Left colon (tissue), 2 donors: ENCODE measurements at regions not wholly inside any gene's neighbourhood (a gene's known extent, or its start where the extent isn't known, plus 50 kb on each side); places are given as distances from the start of the nearest gene placed in this dataset.
"Not testable (repeated sequence)": the region's sequence is repeated elsewhere in the genome, so short reads cannot be mapped to it uniquely, and the experiment has no call there.

Source experiments
- ATAC-seq: fragments of 200-7000 bp; cut with Tn5 transposase; one replicate; pipeline ENCODE4 v1.9.1; 2020; ENCODE audit warnings: mild to moderate bottlenecking, moderate library complexity
- DNase-seq, 2 donors: peaks; one replicate each; pipeline ENCODE4 v3.0.0-alpha.2; 2020
- intact Hi-C, 2 donors: fragments of 100-400 bp; cut with DNase I in 1 of 2; cut with micrococcal nuclease in 1 of 2; formaldehyde crosslinking; loops; one replicate each; pipeline versions ENCODE4 v1.11.2 to v1.14.0; 2022; cut with DNase I, micrococcal nuclease
- donor health status: DM: no; HTN: no; CAD: no.
- donor health status: DM: yes; HTN: yes; CAD: no.

DNA sequence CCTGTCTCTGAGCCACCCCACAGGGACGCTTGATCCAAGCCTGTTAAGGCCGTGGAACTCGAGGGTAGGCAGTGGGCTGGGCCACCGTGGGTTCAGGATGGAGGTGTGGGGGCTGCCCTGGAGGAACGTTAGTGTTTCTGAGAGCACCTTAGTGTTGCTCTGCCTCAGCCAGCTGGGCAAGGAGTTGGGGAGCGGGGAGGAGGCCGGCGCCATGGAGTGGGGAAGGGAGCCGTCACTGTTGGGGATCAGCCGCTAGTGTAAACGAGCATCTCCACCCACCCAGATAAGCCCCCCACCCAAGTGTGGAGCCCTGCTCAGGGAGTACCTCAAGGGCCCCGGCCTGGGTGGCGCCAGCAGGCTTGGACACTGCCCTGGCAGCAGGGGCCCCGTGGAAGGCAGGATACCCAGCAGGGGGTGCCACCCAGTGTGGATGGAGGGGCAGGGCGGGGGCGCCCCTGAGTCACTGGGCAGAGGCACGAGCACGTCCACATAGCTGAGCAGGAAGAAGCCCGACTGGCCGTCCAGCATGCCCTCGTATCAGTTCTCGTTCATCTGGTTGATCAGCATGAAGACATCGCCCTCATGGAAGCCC is 98.6 kb downstream of the KPNA2 start:
- ATAC-seq (no peak), DNase-seq (no peak)
- intact Hi-C loops, result no loop called here

DNA sequence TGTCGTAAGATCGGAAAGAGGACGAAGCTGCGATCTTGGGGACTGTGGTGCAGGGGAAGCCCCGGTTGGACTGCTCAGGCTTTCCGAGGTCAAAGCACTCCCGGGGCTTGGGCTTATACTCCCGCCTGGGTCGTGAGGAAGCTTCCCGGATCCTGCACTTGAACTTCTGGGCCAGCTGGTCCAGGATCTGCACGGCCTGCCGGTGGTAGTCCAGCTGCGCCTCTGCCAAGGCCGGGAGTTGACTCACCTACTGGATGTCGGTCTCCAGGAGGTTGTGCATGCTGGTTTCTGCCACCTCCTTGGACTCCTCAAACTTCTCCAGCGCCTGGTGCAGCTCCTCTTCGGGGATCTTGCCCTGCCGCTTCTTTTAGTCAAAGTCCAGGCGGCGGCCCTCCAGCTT is 99.2 kb downstream of the KPNA2 start:
- no peak for ATAC-seq
- DNase-seq, result no peak
- intact Hi-C loops, result no loop called here

DNA sequence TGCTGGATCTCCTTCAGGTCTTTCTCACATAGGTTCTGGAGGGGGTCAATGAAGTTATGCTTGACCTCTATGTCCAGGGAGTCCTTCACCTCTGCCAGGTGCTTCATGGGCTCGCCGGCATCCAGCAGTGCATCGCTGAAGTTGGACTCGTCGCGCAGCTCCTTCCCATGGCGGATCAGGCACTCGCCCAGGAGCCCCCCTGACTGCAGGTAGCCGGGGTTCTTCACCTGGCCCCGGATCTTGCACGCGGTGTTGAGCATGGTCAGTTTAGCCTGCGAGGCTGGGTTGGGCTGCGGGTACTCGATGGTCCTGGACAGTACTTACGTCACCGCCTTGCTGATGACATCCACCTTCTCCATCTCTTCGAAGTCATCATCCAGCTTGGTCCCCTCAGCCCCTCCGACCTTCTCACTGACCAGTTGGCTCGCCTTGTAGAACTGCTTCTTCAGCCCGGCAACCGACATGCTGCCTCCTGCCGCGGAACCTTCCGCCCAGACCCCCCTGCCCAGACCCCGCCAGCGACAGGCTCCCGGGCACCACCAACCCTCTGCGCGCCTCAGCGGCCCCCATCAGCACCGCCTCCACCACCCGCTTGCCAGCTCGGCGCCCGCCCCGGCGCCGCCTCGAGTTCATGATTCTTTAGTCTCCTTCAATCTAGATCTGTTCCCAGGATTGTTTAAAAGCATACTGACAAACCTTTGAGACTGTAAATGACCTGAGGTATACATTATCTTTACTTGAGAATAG is 99.8 kb downstream of the KPNA2 start:
- intact Hi-C loops, result no loop called here
- no peak for ATAC-seq
- DNase-seq, result no peak

DNA sequence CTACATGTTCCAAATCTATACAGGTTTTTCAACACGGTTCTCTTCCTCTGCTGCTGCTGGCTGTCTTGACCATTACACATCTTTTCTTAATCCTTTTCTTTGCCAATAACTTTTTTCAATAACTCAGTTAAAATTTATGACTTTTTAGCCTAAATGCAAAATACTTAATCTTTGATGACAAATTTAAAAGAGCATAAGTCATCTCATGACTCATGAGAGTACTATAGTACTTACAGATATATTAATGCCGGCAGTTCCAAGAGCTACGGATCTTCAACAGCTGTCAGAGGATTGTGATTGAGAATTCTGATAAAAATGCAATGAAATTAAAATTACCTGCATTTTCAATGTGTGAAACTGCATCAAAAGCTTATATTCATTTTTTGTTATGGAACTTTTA is 105.5 kb downstream of the KPNA2 start:
- DNase-seq (no peak), ATAC-seq (no peak)
- intact Hi-C loops, result no loop called here

DNA sequence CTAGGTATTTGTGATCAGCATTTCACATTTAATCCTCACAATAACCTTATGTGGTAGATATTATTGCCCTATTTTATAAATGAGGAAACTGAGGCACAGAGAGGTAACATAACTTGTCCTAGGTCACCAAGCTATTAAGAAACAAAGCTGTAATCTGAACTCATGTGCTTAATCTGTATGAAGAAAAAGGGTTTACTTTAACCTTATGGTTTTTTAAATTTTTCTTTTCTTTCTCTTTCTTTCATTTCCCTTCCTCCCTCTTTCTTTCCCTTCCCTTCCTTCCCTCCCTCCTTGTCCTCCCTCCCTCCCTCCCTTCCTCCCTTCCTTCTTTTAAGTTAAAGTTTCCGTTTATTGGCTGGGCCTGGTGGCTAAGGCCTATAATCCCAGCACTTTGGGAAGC is 105.2 kb upstream of the AMZ2 start:
- ATAC-seq (no peak), DNase-seq (no peak)
- intact Hi-C loops, result no loop called here

DNA sequence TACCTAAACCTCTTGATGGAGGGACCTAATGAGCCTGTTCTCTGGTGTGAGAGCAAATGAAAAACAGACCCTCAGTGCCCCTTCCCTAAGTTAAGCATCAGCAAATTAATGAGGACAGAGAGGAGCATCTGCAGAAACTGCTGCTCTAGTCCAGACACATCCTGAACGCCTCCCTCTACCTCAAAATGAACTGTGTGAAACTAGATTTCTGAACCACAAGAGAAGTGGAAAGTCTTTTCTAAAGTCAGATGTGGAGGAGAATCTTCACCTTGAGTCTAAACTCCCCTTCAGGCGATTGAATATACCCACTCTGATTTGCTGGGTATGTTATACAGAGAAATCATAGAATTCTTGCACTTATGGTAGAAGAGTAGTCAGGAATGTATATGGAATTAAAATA is 104.4 kb upstream of the AMZ2 start:
- no peak for DNase-seq
- no peak for ATAC-seq
- intact Hi-C loops, result no loop called here

DNA sequence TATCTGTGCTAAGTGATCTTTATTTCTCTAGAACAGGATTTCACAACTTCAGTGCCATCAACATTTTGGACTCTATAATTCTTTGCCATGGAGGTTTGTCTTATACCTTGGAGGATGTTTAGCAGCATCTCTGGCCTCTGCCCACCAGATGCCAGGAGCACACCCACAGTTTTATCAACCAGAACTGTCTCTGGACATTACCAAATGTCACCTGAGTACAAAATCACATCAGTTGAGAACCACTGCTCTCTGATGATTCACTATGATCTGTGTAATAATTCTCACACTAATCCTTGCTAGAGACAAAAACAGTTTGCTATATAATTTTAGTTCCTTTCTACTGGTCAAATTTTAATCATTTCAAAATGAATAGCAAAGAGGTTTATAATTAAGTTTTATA is 102.8 kb upstream of the AMZ2 start:
- ATAC-seq, result no peak
- intact Hi-C loops, result no loop called here

DNA sequence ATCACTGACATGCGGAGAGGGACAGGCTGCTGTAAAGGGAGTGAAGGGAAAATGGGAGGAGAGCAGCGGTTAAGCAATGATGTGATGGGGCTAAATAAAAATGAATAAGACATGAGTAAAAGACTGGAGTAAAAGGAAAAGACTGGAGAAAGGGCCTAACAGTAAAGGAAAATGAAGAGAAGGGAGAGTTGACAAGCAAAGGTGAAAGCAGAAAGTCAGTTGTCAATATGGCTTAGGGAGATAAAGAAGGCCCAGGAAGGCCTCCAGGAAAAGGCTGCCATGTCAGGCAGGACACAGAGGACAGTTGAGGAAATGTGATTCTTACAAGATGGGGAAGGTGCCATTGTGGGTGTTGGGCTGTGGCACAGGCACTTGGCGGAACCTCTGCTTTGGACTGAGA is 98.9 kb upstream of the AMZ2 start:
- intact Hi-C loops, result no loop called here
- no peak for ATAC-seq
- DNase-seq, result no peak

More for the DNA sequence above, 102.8 kb upstream of the AMZ2 start:
- no peak for DNase-seq

DNA sequence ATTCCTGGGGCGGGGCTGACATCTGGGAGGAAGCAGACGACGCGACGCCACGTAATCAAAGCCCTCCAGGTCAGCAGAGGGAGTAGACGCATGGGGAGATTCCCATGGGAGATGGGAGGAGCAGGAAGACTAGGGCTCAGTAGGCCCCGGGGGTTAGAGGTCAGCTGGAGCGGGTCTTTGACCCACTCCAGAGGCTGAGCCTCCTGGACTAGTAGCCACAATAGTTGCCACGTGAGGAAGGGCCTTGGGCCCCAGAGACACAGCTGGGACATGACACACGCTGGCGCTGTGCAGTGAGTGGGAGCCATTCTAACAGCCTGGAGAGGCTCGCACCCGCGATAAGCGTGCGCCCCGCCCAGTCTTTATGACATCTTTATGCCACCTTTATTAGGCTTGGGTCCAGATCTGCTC is 95.7 kb upstream of the AMZ2 start:
- DNase-seq, result peak; percentile 75 to 79
- intact Hi-C loops, result no loop called here
- ATAC-seq, result peak; percentile 97

DNA sequence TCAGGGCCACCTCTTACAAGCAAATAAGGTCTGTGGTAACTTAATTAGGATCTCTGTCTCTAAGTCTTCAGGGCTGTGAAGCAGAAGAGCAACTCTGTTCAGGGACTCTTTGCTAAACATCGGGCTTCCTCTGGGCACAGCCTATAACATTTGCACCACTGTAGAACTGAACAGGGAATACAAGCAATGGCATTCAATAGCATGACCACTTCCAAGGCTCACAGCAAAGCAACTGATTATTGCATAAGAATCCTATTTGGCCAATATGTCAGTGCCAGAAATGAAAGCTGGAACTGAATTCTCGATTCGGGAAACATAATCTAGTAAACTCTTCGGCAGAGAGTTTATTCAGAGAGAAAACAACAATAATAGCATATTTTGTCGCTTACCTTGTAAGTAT is 92.2 kb upstream of the AMZ2 start:
- DNase-seq (no peak), ATAC-seq (no peak)
- intact Hi-C loops, result no loop called here

DNA sequence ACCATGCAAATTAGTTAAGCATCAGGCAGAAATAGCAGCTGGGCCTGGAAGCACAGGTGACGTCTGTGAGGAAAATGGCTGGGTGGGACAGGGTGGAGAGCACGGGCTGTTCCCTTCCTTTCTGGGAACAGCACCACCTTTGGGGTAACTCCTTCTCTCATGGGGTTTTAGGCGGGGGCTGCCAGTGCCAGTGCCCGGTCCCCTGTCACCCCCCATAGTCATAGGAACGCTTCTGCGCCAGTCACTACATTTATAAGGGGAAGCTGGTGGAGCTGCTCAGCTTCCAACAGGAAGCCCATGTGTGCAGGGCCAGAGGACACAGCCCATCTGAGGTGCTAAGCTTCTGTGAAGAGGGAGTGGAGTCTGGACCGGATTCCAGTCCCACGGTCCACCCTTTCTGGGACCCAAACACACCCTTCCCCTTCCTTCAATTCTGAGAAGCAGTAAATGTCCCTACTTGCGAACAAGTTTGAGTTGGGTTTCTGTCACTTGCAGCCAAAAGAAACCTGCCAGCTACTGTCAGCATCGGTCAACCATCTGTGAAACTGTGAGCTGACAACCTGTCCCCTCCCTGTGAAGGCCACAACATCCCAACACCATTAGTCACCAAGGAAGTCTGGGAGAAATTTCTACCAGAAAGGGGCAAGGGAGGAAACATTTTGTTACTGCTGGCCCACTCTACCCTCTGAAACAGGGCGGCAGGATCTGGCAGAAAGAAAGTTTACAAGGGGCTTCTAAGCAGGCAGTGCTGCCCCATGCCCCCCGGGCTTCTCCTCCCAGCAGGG is 86.0 kb upstream of the AMZ2 start:
- no peak for DNase-seq
- intact Hi-C loops, result no loop called here
- ATAC-seq, result no peak

DNA sequence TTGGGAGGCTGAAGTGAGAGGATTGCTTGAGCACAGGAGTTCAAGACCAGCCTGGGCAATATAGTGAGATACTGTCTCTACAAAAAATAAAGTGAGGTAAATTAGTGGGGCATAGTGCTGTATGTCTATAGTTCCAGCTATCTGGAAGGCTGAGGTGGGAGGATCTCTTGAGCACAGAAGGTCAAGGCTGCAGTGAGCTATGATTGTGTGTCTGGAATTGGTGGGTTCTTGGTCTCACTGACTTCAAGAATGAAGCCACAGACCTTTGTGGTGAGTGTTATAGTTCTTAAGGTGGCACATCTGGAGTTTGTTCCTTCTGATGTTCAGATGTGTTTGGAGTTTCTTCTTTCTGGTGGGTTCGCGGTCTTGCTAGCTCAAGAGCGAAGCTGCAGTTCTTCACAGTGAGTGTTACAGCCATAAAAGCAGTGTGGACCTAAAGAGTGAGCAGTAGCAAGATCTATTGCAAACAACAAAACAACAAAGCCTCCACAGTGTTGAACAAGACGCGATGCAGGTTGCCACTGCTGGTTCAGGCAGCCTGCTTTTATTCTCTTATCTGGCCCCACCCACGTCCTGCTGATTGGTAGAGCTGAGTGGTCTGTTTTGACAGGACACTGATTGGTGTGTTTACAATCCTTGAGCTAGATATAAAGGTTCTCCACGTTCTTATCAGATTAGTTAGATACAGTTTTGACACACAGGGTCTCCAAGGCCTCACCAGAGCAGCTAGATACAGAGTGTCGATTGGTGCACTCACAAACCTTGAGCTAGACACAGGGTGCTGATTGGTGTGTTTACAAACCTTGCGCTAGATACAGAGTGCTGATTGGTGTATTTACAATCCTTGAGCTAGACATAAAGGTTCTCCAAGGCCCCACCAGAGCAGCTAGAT is 79.3 kb upstream of the AMZ2 start:
- ATAC-seq, intact Hi-C loops, DNase-seq: not testable (repeated sequence)

DNA sequence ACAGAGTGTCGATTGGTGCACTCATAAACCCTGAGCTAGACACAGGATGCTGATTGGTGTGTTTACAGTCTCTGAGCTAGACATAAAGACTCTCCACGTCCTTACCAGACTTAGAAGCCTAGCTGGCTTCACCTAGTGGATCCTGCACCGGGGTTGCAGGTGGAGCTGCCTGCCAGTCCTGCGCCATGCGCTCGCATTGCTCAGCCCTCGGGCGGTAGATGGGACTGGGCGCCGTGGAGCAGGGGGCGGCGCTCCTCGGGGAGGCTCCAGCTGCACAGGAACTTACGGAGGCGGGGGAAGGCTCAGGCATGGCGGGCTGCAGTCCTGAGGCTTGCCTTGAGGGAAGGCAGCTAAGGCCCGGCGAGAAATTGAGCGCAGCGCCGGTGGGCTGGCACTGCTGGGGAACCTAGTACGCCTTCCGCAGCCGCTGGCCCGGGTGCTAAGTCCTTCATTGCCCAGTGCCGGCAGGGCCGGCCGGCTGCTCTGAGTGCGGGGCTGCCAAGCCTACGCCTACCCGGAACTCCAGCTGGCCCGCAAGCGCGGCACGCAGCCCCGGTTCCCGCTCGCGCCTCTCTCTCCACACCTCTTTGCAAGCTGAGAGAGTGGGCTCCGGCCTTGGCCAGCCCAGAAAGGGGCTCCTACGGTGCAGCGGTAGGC is 78.5 kb upstream of the AMZ2 start:
- ATAC-seq, DNase-seq, intact Hi-C loops: not testable (repeated sequence)

DNA sequence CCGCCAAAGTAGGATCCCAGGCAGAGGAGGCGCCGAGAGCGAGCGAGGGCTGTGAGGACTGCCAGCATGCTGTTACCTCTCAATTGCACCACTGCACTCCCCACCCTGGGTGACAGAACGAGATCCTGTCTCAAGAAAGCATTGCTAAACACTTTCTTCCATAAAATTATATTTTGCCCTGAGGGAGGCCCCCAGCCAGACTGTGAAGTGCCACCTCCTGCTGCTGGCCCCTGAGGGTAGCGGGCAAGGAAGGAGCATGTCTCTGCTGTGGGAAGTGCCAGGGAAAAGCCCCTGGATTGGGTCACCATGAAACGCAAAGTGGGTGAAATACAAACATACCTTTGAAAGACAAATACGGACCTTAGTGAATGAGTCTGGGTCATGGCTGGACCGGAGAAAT is 78.0 kb upstream of the AMZ2 start:
- DNase-seq (no peak), ATAC-seq (no peak)
- intact Hi-C loops, result loop anchor here in 1 of 2 donors (5.0 kb wide), 1 partner anchor 292 kb away; no protein-coding TSS in a partner anchor

DNA sequence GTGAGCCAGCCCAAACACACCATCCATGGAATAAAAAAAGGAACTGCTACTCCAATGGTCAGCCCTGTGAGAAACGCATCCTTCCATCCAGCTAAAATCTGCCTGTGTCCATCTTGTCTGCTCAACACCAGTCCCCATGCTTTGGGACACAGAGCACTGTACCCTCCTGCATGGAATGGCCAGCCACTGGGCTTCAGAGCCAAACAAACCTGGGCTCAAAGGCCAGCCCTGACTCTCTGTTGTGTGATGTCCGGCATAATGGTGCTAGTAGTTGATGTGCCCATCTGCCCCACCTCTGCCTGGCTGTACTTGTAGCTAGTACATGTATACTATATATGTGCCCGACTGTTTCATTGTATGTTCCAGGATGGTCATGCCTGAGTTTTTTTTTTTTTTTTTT is 77.6 kb upstream of the AMZ2 start:
- DNase-seq (no peak), ATAC-seq (no peak)
- intact Hi-C loops, result loop anchor here in 1 of 2 donors (5.0 kb wide), 1 partner anchor 292 kb away; no protein-coding TSS in a partner anchor

DNA sequence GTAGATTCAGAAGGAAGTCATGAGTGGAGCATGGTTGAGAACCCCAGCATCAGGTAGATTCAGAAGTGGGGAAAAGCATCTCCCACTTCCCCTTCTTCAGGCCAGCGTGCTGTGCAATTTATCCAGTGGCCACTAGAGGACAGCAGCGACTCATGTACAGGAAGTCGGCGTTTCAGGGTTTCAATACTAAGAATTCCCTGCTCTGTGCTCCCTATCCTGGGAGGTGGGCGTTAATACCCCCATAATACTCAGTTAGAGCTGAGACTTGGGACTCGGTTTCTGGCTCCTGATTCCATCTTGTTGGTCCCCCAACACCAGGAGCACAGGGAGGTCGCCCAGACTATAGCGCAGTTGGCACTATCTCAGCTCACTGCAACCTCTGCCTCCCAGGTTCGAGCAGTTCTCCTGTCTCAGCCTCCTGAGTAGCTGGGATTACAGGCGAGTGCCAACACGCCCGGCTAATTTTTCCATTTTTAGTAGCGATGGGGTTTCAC is 75.3 kb upstream of the AMZ2 start:
- intact Hi-C loops, result loop anchor here in 1 of 2 donors (5.0 kb wide), 1 partner anchor 290 kb away; no protein-coding TSS in a partner anchor
- peak; percentile 74 for ATAC-seq
- DNase-seq, result peak; percentile 46 to 79

DNA sequence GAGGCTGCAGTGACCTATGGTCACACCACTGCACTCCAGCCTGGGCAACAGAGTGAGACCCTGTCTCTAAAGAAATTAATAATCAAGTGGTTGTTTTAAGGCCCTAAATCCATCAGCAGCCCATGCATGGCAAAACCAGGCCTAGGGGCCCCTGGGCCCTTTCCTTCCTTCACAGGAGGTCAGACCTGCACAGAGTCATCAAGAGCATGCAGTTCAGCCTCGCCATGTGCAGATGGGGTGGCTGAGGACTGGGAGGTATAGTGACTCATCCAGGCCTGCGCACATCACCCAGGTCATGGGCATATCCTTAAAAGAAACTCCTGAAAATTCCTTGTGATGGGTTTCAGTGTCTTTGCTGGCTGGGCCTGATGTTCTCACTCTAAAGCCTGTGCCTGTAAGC is 72.4 kb upstream of the AMZ2 start:
- ATAC-seq (no peak), DNase-seq (no peak)
- intact Hi-C loops, result no loop called here

DNA sequence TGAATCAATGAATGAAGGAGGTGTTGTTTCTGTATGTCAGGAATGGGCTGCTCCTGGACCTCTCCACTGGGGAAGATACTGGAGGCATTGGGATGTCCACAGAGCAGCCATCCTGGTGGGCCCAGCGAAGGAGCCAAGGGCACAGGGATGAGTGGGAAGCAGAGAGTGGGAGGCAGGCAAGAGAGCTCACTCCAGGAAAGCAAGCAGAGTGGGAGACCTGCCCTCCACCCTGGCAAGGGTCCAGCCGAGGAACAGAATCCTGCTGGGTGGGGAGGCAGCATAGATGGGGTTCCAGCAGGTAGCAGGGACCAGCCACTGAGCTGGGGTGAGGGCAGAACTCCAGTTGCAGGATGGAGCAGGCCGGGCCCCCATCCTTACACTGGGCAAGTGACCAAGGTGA is 71.9 kb upstream of the AMZ2 start:
- intact Hi-C loops, result no loop called here
- ATAC-seq (no peak), DNase-seq (no peak)
